ENCODE measurements at regions not wholly inside any gene's neighbourhood (a gene's known extent, or its start where the extent isn't known, plus 50 kb on each side); places are given as distances from the start of the nearest gene placed in this dataset.

- no peak for TF ChIP-seq POLR2A (IDR thresholded peaks at IDR 0.05)
- TF ChIP-seq, protein P1, sequence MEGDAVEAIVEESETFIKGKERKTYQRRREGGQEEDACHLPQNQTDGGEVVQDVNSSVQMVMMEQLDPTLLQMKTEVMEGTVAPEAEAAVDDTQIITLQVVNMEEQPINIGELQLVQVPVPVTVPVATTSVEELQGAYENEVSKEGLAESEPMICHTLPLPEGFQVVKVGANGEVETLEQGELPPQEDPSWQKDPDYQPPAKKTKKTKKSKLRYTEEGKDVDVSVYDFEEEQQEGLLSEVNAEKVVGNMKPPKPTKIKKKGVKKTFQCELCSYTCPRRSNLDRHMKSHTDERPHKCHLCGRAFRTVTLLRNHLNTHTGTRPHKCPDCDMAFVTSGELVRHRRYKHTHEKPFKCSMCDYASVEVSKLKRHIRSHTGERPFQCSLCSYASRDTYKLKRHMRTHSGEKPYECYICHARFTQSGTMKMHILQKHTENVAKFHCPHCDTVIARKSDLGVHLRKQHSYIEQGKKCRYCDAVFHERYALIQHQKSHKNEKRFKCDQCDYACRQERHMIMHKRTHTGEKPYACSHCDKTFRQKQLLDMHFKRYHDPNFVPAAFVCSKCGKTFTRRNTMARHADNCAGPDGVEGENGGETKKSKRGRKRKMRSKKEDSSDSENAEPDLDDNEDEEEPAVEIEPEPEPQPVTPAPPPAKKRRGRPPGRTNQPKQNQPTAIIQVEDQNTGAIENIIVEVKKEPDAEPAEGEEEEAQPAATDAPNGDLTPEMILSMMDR (IDR thresholded peaks at IDR 0.05): no peak
- H3K27ac ChIP-seq: no peak overlapping the region
- ATAC-seq: no peak
- H3K27me3 ChIP-seq: peaks cover 0 to 15% (median 0%) of the 10 kb centered on the region in 9 donors
- no peak overlapping the region for H3K4me3 ChIP-seq
- no peak for DNase-seq
- no peaks in the 10 kb centered on the region for H3K36me3 ChIP-seq
- intact Hi-C loops (cut with DNase I): no loop called here
- H3K4me1 ChIP-seq: no peaks in the 10 kb centered on the region
- H3K9me3 ChIP-seq: no peaks in the 10 kb centered on the region
- WGBS, 4 donors: 65 to 77% (median 66%) methylated on average over 6 of the region's 6 CpGs
These were observed 144.1 kb downstream of the SYF2 start for GRCh38 chr1:25088180-25088701.

- Histone ChIP-seq H3K4me3 (no peak overlapping the region), H3K27me3 (peaks cover 0 to 15% (median 0%) of the 10 kb centered on the region in 9 donors), H3K9me3 (no peaks in the 10 kb centered on the region), H3K4me1 (no peaks in the 10 kb centered on the region), H3K27ac (no peak overlapping the region), H3K36me3 (no peaks in the 10 kb centered on the region)
- ATAC-seq: no peak
- TF ChIP-seq, protein P1 (IDR thresholded peaks at IDR 0.05): no peak
- no peak for TF ChIP-seq POLR2A (IDR thresholded peaks at IDR 0.05)
- WGBS, 4 donors: 66 to 90% (median 73%) methylated on average over 3 of the region's 3 CpGs
- intact Hi-C loops (cut with DNase I): no loop called here
- DNase-seq: no peak
These were observed 145.7 kb downstream of the SYF2 start for GRCh38 chr1:25086518-25087079.

DNA sequence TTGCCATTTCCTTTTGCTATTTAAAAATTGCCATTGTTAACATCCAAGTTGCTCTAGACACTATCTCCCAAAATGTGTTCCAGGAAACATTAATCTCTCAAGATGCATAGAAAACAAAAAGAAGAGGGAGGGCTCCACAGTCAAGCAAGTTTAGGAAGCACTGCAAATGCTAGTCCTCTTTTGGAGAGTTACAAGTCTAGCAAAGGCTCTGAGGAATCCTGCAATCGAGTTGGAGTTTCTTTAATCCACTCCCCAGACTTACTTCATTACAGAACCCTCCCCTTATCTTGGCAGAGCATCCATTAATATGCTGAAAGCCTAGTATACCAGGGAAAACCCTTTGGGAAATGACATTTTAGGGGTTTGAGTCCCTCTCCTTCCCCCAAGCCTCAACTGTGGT, 147.9 kb downstream of the SYF2 start:
- H3K9me3 ChIP-seq: peaks cover 0 to 5% (median 0%) of the 10 kb centered on the region in 12 donors
- no peaks in the 10 kb centered on the region for H3K36me3 ChIP-seq
- intact Hi-C loops (cut with DNase I): no loop called here
- ATAC-seq: no peak
- DNase-seq: no peak
- WGBS, 4 donors: 52 to 72% (median 60%) methylated on average over 1 of the region's 1 CpG
- peaks cover 0 to 5% (median 0%) of the 10 kb centered on the region in 12 donors for H3K4me1 ChIP-seq
- H3K27me3 ChIP-seq: peaks cover 0 to 9% (median 0%) of the 10 kb centered on the region in 9 donors
- TF ChIP-seq POLR2A (IDR thresholded peaks at IDR 0.05): no peak
- TF ChIP-seq, protein P1 (IDR thresholded peaks at IDR 0.05): no peak
- no peak overlapping the region for H3K27ac ChIP-seq
- no peak overlapping the region for H3K4me3 ChIP-seq

- ATAC-seq (no peak), DNase-seq (no peak)
- Histone ChIP-seq H3K27ac (no peak overlapping the region), H3K27me3 (peaks cover 0 to 8% (median 0%) of the 10 kb centered on the region in 9 donors), H3K4me3 (no peak overlapping the region), H3K4me1 (peaks cover 0 to 5% (median 0%) of the 10 kb centered on the region in 12 donors), H3K9me3 (peaks cover 0 to 8% (median under 1%) of the 10 kb centered on the region in 12 donors), H3K36me3 (no peaks in the 10 kb centered on the region)
- no peak for TF ChIP-seq POLR2A (IDR thresholded peaks at IDR 0.05)
- TF ChIP-seq, protein P1 (IDR thresholded peaks at IDR 0.05): no peak
- 67 to 78% (median 69%) methylated on average over 19 to 20 of the region's 20 CpGs for WGBS, 4 donors
- intact Hi-C loops (cut with DNase I): no loop called here
These were observed 148.6 kb downstream of the SYF2 start for GRCh38 chr1:25083481-25084345.
